HUES48 (cell line): ENCODE measurements at regions not wholly inside any gene's neighbourhood (a gene's known extent, or its start where the extent isn't known, plus 50 kb on each side); places are given as distances from the start of the nearest gene placed in this dataset.
"Not testable (repeated sequence)": the region's sequence is repeated elsewhere in the genome, so short reads cannot be mapped to it uniquely, and the experiment has no call there.

Experiments
- H3K27ac ChIP-seq: one replicate; pipeline ENCODE4 v1.7.0; 2013; ENCODE audit warnings: low read depth, low read length, inconsistent platforms
- H3K27me3 ChIP-seq: 2 replicates; pipeline ENCODE4 v1.6.1; 2013; ENCODE audit warnings: mild to moderate bottlenecking, low read length; ENCODE audit not compliant: control insufficient read depth, insufficient read depth
- H3K36me3 ChIP-seq: 2 replicates; pipeline ENCODE4 v1.6.1; 2013; ENCODE audit warnings: low read length; ENCODE audit not compliant: control insufficient read depth, insufficient read depth
- H3K4me1 ChIP-seq: 2 replicates; pipeline ENCODE4 v1.6.1; 2013; ENCODE audit warnings: mild to moderate bottlenecking, low read length; ENCODE audit not compliant: control insufficient read depth, insufficient read depth
- H3K4me3 ChIP-seq: 2 replicates; pipeline ENCODE4 v1.5.1; 2013; ENCODE audit warnings: mild to moderate bottlenecking, low read depth, low read length
- H3K9ac ChIP-seq: 2 replicates; pipeline ENCODE4 v1.6.1; 2013; ENCODE audit warnings: mild to moderate bottlenecking, low read depth, low read length, moderate library complexity
- H3K9me3 ChIP-seq: 2 replicates; pipeline ENCODE4 v1.6.1; 2013; ENCODE audit warnings: low read length; ENCODE audit not compliant: control insufficient read depth, insufficient read depth

DNA sequence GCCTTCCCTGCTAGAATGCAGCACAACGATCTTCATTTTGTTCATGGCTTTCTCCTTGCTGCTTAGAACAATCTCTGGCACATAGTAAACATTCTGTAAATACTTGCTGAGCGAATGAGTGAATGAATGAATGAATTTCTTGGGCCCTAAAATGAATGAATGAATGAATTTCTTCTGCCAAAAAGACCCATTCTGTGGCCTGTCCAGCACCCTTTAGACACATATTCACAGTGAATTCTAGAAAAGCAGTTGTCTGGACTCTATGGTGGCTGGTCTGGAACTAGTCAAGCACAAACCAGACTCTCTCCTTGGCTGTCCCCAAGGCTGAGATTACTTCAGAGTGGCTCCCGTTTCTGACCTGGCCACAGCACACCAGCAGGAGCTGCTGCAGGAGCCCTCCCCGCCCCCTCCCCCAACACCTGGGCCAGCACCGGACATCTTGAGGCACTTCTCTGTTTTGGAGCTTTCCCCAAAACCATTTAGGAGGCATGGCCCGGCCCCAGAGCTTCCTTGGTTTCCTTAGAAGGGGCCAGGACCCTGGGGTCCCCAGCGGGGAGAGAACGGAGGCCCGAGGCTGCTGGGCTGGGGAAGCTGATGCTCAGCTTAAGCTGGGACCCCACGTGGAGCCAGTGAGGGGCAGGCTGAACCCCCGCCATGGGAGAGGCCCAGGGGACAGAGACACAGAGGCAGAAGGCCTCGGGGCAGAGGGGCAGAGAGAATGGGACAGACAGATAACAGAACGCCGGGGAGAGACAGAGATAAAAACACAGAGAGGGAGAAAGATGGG lies 159.0 kb downstream of the ZFP36L2 start:
- H3K4me3 ChIP-seq = no peak overlapping the region
- H3K36me3 ChIP-seq = no peaks in the 10 kb centered on the region
- H3K9ac ChIP-seq = no peak overlapping the region
- no peak overlapping the region for H3K27ac ChIP-seq
- H3K4me1 ChIP-seq = 0 out of 2 replicates have a peak, but pooled peaks cover 7% of the 10 kb centered on the region
- H3K27me3 ChIP-seq = no peaks in the 10 kb centered on the region
- no peaks in the 10 kb centered on the region for H3K9me3 ChIP-seq

DNA sequence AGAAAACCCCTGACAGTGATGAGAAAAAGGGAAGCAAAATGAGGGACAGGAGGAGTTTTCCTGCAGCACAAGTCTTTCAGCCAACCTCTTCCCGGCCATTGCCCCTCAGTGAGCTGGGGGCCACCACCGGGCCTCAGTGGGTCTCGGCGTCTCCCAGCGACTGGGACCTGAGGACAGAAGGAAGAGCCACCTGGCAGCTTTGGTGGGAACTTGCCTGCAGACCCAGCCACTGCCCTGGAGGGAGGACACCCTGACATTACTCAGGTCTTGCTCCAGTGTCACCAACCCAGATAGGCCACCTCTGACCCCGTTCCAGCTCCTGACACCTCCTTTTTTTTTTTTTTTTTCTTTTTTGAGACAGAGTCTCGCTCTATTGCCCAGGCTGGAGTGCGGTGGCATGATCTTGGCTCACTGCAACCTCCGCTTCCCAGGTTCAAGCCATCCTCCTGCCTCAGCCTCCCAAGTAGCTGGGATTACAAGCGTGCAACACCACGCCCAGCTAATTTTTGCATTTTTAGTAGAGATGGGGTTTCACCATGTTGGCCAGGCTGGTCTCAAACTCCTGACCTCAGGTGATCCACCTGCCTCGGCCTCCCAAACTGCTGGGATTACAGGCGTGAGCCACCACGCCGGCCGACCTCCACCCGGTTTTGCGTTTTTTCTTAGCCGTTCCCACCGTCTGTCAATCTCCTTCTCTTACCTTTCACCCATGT lies 159.7 kb downstream of the ZFP36L2 start:
- H3K27ac ChIP-seq, H3K27me3 ChIP-seq, H3K4me1 ChIP-seq, H3K36me3 ChIP-seq, H3K9ac ChIP-seq, H3K4me3 ChIP-seq, H3K9me3 ChIP-seq: not testable (repeated sequence)

DNA sequence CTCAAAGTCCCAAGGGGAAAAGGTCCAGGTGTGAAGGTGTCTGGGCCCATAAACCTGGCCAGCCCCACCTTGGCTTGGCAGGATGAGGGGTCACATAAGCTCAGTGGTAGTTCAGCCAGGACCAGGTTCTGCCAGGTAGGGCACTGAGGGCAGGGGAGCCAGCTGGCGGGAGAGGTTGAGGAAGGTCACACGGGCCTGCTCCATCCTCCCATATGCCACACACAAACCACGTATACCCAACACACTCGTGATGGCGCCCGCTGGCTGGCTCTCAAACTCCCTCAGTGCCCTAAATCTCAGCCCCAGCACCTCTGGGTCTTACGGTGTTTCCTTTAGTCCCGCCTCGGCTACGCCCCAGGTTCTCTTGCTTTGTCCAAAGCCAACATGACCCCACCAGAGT lies 160.5 kb downstream of the ZFP36L2 start:
- Histone ChIP-seq H3K9me3 (0 out of 2 replicates have a peak, but pooled peaks cover 3% of the 10 kb centered on the region), H3K27ac (no peak overlapping the region), H3K4me1 (0 out of 2 replicates have a peak, but pooled peaks cover 7% of the 10 kb centered on the region), H3K36me3 (no peaks in the 10 kb centered on the region), H3K27me3 (no peaks in the 10 kb centered on the region), H3K4me3 (no peak overlapping the region), H3K9ac (no peak overlapping the region)

DNA sequence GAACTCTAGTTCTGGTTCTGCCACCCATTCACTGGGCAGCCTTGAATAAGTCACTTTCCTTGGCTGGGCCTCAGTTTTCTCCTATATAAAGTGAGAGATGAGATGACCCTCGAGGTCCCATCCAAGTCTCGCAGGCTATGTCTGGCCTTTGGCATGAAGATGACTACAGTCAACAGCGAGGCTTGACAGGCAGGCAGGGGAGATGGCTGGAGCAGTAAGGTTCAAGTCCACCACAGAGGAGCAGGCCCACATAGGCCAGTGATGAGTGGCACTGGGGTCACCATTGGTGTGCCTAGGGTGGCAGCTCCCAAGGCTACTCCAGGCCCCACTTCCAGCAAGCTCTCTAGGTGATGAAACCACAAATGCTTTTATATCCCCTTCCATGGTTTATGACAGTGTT lies 161.4 kb downstream of the ZFP36L2 start:
- 0 out of 2 replicates have a peak, but pooled peaks cover 7% of the 10 kb centered on the region for H3K4me1 ChIP-seq
- 0 out of 2 replicates have a peak, but pooled peaks cover 3% of the 10 kb centered on the region for H3K9me3 ChIP-seq
- no peaks in the 10 kb centered on the region for H3K27me3 ChIP-seq
- no peak overlapping the region for H3K9ac ChIP-seq
- no peak overlapping the region for H3K27ac ChIP-seq
- H3K4me3 ChIP-seq = no peak overlapping the region
- no peaks in the 10 kb centered on the region for H3K36me3 ChIP-seq

DNA sequence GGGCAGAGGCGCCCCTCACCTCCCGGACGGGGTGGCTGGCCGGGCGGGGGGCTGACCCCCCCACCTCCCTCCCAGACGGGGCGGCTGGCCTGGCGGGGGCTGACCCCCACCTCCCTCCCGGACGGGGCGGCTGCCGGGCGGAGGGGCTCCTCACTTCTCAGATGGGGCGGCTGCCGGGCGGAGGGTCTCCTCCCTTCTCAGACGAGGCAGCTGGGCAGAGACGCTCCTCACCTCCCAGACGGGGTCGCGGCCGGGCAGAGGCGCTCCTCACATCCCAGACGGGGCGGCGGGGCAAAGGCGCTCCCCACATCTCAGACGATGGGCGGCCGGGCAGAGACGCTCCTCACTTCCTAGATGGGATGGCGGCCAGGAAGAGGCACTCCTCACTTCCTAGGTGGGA lies 163.3 kb downstream of the ZFP36L2 start:
- H3K27me3 ChIP-seq, H3K9ac ChIP-seq, H3K27ac ChIP-seq, H3K36me3 ChIP-seq, H3K9me3 ChIP-seq, H3K4me3 ChIP-seq: not testable (repeated sequence)
- peaks cover 13% of the 10 kb centered on the region for H3K4me1 ChIP-seq

DNA sequence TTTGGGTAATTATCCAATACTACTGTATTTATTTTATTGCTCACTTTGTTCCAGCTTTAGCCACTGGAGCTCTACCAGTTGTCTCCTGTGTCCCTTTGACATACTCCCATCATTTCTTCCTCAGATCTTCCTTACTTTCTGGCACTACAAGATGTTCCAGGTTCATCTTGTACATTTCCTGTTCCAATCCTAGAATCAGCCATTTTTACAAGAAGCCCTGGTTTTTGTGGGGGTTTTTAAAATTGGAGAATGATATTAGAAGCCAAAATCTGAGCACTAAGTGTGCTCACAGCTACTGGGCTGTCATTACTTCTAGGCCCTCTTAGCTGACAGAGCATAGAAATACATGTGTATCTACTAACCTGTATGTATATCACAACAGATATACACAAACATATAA lies 164.3 kb downstream of the ZFP36L2 start:
- Histone ChIP-seq H3K4me3 (no peak overlapping the region), H3K4me1 (peaks cover 15% of the 10 kb centered on the region), H3K36me3 (no peaks in the 10 kb centered on the region), H3K9ac (no peak overlapping the region), H3K27me3 (no peaks in the 10 kb centered on the region), H3K9me3 (0 out of 2 replicates have a peak, but pooled peaks cover 3% of the 10 kb centered on the region), H3K27ac (no peak overlapping the region)

DNA sequence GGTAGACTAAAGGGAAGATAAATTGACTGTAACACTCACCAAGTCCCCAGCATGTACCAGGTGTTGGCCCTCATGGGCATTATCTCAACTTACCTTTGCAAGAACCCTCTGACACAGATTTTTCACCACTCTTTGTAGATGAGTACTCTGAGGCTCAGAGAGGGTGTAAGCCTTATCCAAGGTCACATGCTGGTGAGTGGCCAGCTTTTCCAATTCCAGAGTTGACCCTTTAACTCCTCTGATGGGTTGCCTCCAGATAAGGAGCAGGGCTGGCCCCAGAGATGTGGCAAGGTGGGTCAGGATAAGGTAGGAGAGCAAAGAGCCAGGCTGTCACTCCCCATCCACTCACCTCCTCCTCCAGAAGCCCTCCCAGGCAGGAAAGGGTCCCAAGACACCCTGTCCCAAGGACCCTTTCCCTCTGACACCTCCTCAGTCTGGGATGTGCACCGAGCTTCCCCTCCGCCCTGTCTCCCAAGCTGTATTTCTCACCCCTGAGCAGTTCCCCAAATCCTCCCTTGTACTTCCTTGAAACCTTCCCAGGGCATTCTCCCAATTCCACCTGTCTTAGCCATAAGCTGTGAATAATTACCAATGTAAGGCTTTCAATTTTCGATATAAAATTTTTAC lies 165.9 kb downstream of the ZFP36L2 start:
- no peak overlapping the region for H3K27ac ChIP-seq
- H3K9me3 ChIP-seq = 0 out of 2 replicates have a peak, but pooled peaks cover 3% of the 10 kb centered on the region
- no peaks in the 10 kb centered on the region for H3K36me3 ChIP-seq
- H3K27me3 ChIP-seq = no peaks in the 10 kb centered on the region
- no peak overlapping the region for H3K4me3 ChIP-seq
- no peak overlapping the region for H3K9ac ChIP-seq
- peaks cover 15% of the 10 kb centered on the region for H3K4me1 ChIP-seq

DNA sequence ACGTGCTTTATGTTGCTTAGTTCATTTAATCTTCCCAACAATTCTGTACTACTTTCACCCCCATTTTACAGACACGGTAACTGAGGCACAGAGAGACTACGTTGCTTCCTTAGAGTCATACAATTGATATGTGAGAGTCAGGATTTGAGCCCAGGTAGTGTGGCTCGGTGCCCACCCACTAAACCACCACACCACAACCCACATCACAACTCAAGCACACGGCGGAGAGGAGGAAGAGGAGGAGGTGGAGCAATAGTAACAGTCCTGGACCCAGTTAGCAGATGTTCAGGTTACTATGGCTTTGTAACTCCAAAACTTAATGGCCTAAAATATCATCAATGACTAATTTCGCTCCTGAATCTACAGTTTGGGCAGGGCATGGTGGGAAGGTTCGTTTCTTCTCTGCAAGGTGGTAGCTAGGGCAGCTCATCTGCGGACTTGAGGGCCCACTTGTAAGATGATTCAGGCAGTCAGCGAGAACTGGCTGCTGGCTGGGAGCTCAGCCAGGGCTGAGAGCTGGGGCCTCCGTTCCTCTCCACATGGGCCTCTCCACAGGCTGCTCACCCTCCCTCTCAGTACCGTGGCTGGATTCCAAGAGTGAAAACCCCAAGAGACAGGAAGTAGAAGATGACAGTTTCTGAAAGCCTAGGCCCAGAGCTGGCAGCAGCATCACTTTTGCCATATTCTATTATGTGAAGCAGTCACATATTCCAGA lies 167.1 kb downstream of the ZFP36L2 start:
- H3K27ac ChIP-seq = no peak overlapping the region
- H3K9ac ChIP-seq = no peak overlapping the region
- H3K9me3 ChIP-seq = 0 out of 2 replicates have a peak, but pooled peaks cover 3% of the 10 kb centered on the region
- H3K4me1 ChIP-seq = peaks cover 15% of the 10 kb centered on the region
- H3K27me3 ChIP-seq = no peaks in the 10 kb centered on the region
- H3K4me3 ChIP-seq = no peak overlapping the region
- H3K36me3 ChIP-seq = no peaks in the 10 kb centered on the region

DNA sequence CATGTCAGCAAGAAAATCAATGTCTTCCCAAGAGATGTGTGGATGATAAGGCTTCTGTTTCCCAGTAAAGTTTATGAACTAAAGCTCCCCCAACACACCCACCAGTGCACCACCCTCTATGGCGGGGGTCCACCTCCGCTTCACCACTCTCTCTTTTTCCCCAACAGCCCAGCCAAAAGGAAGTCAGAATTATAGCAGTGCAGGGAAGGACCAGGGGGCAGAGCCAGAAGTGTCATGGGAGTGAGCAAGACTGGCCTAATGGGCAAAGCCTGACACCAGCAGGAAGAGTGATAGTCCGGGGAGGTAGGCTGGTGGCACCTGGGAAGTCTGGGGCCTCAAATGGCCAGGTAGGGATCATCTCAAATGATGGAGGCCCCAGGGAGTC lies 167.7 kb downstream of the ZFP36L2 start:
- Histone ChIP-seq H3K9me3 (0 out of 2 replicates have a peak, but pooled peaks cover 3% of the 10 kb centered on the region), H3K4me3 (no peak overlapping the region), H3K4me1 (peaks cover 15% of the 10 kb centered on the region), H3K9ac (no peak overlapping the region), H3K27ac (no peak overlapping the region), H3K36me3 (no peaks in the 10 kb centered on the region), H3K27me3 (no peaks in the 10 kb centered on the region)

DNA sequence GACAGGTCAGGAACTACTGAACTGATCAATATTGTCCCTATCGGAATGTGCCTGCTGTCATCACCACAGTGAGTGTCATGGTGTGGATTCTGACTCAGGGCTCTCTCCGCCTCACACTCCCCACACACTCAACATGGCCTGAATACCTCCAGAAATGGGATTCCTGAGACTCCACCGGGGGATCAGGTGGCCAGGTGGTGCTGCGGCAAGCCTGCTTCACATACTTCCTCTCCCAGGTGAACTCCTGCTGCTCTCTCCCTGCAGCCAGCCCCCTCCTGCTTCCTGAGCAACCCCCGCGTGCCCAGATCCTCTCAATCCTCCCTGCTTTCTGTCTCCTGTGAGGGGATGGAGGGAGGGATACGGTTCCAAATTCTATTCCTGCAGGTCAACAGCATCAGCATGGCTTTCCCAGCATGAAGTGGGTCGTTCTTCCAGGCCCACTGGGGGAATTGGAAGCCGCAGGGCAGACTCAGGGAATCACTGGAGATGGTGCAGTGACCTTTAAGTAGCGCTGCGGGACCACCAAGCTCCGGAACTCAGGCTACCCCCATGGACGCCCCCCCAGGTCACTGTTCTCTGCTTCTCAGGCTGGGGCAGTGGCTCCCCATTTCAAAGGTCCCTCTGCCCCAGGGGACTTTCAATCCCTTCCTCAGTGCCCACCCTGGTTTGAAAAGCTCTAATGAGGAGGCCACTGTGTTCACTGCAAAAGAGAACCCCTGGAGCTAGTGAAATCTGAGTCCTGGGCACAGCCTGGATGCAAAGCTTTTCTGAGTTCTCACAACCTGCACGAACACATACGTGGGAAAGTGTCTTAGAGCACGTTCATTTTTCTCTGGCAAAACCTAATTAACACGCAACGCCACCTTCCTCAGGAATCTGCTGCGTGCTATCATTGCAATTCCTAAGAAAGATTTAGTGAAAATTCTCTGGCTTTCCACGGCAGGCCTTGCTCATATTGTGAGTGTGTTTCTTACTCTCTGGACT lies 168.4 kb downstream of the ZFP36L2 start:
- H3K27ac ChIP-seq = no peak overlapping the region
- no peak overlapping the region for H3K9ac ChIP-seq
- no peaks in the 10 kb centered on the region for H3K36me3 ChIP-seq
- 0 out of 2 replicates have a peak, but pooled peaks cover 3% of the 10 kb centered on the region for H3K9me3 ChIP-seq
- peaks cover 15% of the 10 kb centered on the region for H3K4me1 ChIP-seq
- no peaks in the 10 kb centered on the region for H3K27me3 ChIP-seq
- no peak overlapping the region for H3K4me3 ChIP-seq
